ENCODE measurements at regions not wholly inside any gene's neighbourhood (a gene's known extent, or its start where the extent isn't known, plus 50 kb on each side); places are given as distances from the start of the nearest gene placed in this dataset. TPM values are rescaled to one million over a fixed set of nuclear protein-coding genes. Genes with fewer than 3 reads are reported as not detected.
"Not testable (repeated sequence)": the region's sequence is repeated elsewhere in the genome, so short reads cannot be mapped to it uniquely, and the experiment has no call there.

DNA sequence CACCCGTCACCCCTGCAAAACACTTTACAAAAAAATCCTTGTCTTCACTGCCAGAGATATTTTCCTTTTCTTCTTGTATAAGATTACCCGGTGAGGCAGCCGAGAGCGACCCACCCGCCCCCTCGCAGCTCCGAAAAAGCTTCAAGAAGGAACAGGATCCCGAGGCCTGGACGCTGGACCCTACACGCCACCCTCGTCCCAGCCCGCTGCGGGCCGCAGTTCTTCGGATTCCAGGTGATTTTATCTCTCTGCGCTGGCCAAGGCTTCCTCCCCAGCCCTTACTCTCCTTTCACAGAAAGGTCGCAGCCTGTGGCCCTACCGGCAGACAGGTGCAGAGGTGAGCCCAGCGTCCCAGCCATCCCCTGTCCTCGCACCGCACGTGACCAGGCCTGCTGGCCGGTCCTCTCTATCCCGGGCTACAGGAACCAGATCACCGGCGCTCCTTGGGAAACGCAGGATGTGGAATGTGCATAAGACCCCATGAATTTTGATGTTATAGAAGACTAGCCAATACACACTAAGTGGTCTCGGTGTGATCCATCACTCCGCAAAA lies 2993.5 kb upstream of the TEKT4 start:
- not testable (repeated sequence) for H3K4me1 ChIP-seq; DNase-seq (ENCODE audit: low spot score in 2 of 2)

DNA sequence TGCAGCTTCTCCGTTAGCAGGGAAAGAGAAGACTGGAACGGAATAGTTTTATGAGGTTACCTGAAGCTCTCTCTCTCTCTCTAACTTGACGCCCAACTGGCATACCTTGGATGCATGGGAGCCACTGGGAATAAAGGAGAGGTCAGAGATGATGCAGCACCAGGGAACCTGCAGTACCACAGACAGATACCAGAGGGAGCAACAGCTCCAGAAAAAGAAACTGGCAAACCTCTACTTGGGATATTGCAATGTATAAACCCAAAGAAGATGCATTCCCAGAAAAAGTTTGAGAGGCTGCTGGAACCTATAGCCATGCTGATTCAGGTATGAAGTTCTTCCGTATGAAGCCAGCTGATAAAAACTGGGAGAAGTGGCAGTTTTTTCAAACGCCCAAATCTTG lies 2976.1 kb upstream of the TEKT4 start:
- WGBS, 2 donors = 20 to 25% methylated on average over 5 of the region's 5 CpGs

More for the DNA sequence above, 2993.5 kb upstream of the TEKT4 start:
- H3K4me3 ChIP-seq, H3K9me3 ChIP-seq, H3K27me3 ChIP-seq, H3K27ac ChIP-seq, H3K36me3 ChIP-seq: not testable (repeated sequence)
- 86 to 94% methylated on average over 27 to 29 of the region's 29 CpGs for WGBS, 2 donors

DNA sequence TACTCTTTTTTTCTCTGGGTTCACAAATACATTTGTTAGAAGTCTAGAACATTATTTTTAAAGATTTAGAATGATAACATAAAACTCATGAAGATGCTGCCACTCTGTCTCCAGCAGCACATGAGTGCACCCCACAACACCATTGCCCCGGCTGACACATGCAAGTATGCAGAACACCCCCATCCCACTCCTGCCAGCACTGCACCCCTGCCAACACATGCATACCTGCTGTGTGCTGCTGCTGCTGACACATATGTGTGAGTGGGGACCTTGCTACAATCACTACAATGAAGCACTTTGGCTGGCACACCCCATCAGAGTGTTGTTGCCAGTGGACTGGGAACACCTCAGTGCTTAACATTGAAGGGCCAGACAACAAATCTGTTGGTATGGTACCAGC lies 2953.6 kb upstream of the TEKT4 start:
- not testable (repeated sequence) for H3K4me1 ChIP-seq; DNase-seq (ENCODE audit: low spot score in 2 of 2); H3K36me3 ChIP-seq; H3K9me3 ChIP-seq; H3K4me3 ChIP-seq; H3K27me3 ChIP-seq; H3K27ac ChIP-seq
- WGBS, 2 donors = 70 to 89% methylated on average over 1 of the region's 1 CpG

More for the DNA sequence above, 2976.1 kb upstream of the TEKT4 start:
- not testable (repeated sequence) for H3K9me3 ChIP-seq; H3K4me3 ChIP-seq; H3K27ac ChIP-seq; H3K27me3 ChIP-seq; H3K36me3 ChIP-seq; DNase-seq (ENCODE audit: low spot score in 2 of 2); H3K4me1 ChIP-seq
- peak in 1 of 5 experiments; percentile 4 for TF ChIP-seq CTCF (IDR thresholded peaks at IDR 0.05)

Small RNA genes lying in the stretch of these regions (small RNA-seq; reads per million reads assigned to genes)
- gene AC127391.1 = not detected
